Thyroid gland (tissue), 4 donors: ENCODE measurements at regions not wholly inside any gene's neighbourhood (a gene's known extent, or its start where the extent isn't known, plus 50 kb on each side); places are given as distances from the start of the nearest gene placed in this dataset.

ENCODE experiments used
- CTCF ChIP-seq, 6 experiments: fragments of 200-600 bp in 3 of 6; fragments of 450-650 bp in 3 of 6; sonication (generic) in 3 of 6; IDR thresholded peaks; one replicate each; pipeline ENCODE4 v1.5.1; 2016 to 2019; ENCODE audit warnings: antibody characterized with exemption in 6 of 6, mild to moderate bottlenecking in 2 of 6, inconsistent platforms in 1 of 6, moderate library complexity in 1 of 6
- POLR2A ChIP-seq, 2 donors: fragments of 450-650 bp; IDR thresholded peaks; one replicate each; pipeline ENCODE4 v1.6.1; 2017; ENCODE audit warnings: antibody characterized with exemption in 2 of 2, mild to moderate bottlenecking in 2 of 2, moderate library complexity in 1 of 2

DNA sequence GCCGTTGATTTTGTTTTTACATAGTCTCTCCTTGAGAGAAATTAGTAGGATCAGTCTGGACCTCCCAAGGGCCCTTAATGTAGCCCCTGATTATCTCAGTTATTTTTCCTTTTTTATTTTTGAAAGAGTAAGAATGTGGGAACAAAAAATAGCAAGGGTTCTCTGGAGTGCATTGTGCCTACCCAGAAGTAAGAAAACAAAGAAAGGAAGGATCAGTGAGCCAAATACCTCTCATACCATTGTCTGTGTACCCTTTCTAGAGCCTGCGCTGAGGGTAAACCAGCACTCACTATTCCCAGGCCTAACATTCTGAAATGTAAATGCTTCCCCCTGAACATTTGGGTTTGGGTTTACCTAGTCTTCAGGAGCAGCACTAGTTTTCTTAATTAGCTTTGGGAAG is 213.0 kb upstream of the TARS1 start:
- TF ChIP-seq CTCF (IDR thresholded peaks at IDR 0.05) = no peak
- no peak for TF ChIP-seq POLR2A (IDR thresholded peaks at IDR 0.05)
